AG09319 (cell line): ENCODE measurements at regions not wholly inside any gene's neighbourhood (a gene's known extent, or its start where the extent isn't known, plus 50 kb on each side); places are given as distances from the start of the nearest gene placed in this dataset.
A peak's percentile ranks its signal among the peaks of the same experiment; 100 is the strongest.

Experiments used
- DNase-seq: peaks from one replicate; pipeline ENCODE4 v3.0.0-alpha.2; 2010; ENCODE audit warnings: low read depth; ENCODE audit errors: extremely low read depth
- CTCF ChIP-seq: IDR thresholded peaks from 2 replicates; pipeline ENCODE4 v1.5.1; 2011; ENCODE audit warnings: low read depth, mild to moderate bottlenecking, inconsistent platforms, low read length, moderate library complexity

- DNase-seq: no peak
- TF ChIP-seq CTCF: peak; percentile 40
These were observed 210.5 kb downstream of the ERMARD start for GRCh38 chr6:169961772-169962561.

- no peak for TF ChIP-seq CTCF
- no peak for DNase-seq
These were observed 209.6 kb downstream of the ERMARD start for GRCh38 chr6:169960886-169961611.

- DNase-seq: no peak
- TF ChIP-seq CTCF: no peak
These were observed 209.1 kb downstream of the ERMARD start for GRCh38 chr6:169960521-169960885.

- no peak for TF ChIP-seq CTCF
- DNase-seq: no peak
These were observed 208.6 kb downstream of the ERMARD start for GRCh38 chr6:169960003-169960344.

- DNase-seq: no peak
- TF ChIP-seq CTCF: no peak
These were observed 207.9 kb downstream of the ERMARD start for GRCh38 chr6:169959136-169960002.

GRCh38 chr6:169958510-169958909 is 207.1 kb downstream of the ERMARD start:
- no peak for DNase-seq
- no peak for TF ChIP-seq CTCF
